Activated CD8-positive, alpha-beta memory T cell treated with anti-CD3 and anti-CD28 coated beads, Interleukin-2, amount 50 U/mL, for 4 hours (primary cell): ENCODE measurements at regions not wholly inside any gene's neighbourhood (a gene's known extent, or its start where the extent isn't known, plus 50 kb on each side); places are given as distances from the start of the nearest gene placed in this dataset.
"Not testable (repeated sequence)": the region's sequence is repeated elsewhere in the genome, so short reads cannot be mapped to it uniquely, and the experiment has no call there.

Experiments used
- DNase-seq: peaks from one replicate; pipeline ENCODE4 v3.0.0-alpha.2; 2020

- DNase-seq, result no peak
Observed at GRCh38 chr6:87755708-87756671, 54.0 kb upstream of the AKIRIN2 start.

GRCh38 chr6:87754828-87755227 lies 52.8 kb upstream of the AKIRIN2 start:
- DNase-seq, result no peak

- no peak for DNase-seq
Observed at GRCh38 chr6:87753131-87753685, 51.2 kb upstream of the AKIRIN2 start.

DNA sequence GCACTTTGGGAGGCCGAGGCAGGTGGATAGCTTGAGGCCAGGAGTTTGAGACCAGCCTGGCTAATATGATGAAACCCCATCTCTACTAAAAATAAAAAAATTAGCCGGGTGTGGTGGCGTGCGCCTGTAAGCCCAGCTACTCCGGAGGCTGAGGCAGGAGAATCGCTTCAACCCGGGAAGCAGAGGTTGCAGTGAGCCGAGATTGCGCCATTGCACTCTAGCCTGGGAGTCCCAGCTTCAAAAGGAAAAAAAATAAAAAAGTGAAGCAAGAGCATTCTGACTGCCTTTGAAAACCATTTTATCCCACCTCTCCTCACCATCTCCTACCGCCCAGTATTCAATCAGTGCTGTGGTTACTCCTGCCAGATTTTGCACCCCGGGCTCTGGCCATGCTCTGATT lies 50.5 kb upstream of the AKIRIN2 start:
- not testable (repeated sequence) for DNase-seq
